Testis (tissue), 2 donors: ENCODE measurements at regions not wholly inside any gene's neighbourhood (a gene's known extent, or its start where the extent isn't known, plus 50 kb on each side); places are given as distances from the start of the nearest gene placed in this dataset.

Experiments
- CTCF ChIP-seq, 3 experiments: fragments of 450-650 bp in 2 of 3; fragments of 200-600 bp in 1 of 3; sonication (generic) in 1 of 3; IDR thresholded peaks; one replicate each; pipeline ENCODE4 v1.5.1; 2016 to 2019; ENCODE audit warnings: antibody characterized with exemption in 3 of 3, mild to moderate bottlenecking in 2 of 3, moderate library complexity in 1 of 3
- POLR2A ChIP-seq: fragments of 450-650 bp; IDR thresholded peaks from one replicate; pipeline ENCODE4 v1.6.1; 2017; ENCODE audit warnings: antibody characterized with exemption, mild to moderate bottlenecking, moderate library complexity

GRCh38 chr4:106471151-106471550 lies 102.6 kb upstream of the GIMD1 start:
- TF ChIP-seq CTCF (IDR thresholded peaks at IDR 0.05): no peak
- no peak for TF ChIP-seq POLR2A
